ENCODE measurements at regions not wholly inside any gene's neighbourhood (a gene's known extent, or its start where the extent isn't known, plus 50 kb on each side); places are given as distances from the start of the nearest gene placed in this dataset.

DNA sequence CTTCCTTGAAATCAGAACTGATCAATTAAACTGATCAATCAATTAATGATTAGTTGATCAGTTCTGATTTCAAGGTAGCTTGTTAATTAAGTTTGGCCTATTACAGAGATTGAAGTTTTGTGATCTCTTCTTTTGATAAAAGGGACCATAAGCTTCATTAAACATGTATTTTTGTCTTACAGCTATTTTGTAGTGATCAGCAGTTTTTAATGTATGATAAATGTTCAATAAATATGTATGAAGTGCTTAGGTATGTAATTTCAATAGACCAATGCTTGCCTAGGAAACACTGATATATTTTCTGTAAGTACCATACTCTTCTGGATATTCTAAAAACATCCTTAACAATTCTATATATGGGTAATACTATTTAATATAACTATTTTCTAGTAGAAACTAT, 569.6 kb downstream of the BRINP3 start:
- DNase-seq, result no peak
- H3K4me1 Mint-ChIP-seq, result no peaks in the 10 kb centered on the region
- H3K36me3 Mint-ChIP-seq, result peaks cover 0 to 5% (median 0%) of the 10 kb centered on the region in 3 donors
- no peak overlapping the region for H3K27ac Mint-ChIP-seq
- no peak overlapping the region for H3K4me3 Mint-ChIP-seq
- H3K27me3 Mint-ChIP-seq (ENCODE audit: low read depth in 3 of 3), result peaks cover 0 to 2% (median 0%) of the 10 kb centered on the region in 3 donors
- peaks cover 21 to 65% (median 57%) of the 10 kb centered on the region in 6 donors for H3K9me3 Mint-ChIP-seq

DNA sequence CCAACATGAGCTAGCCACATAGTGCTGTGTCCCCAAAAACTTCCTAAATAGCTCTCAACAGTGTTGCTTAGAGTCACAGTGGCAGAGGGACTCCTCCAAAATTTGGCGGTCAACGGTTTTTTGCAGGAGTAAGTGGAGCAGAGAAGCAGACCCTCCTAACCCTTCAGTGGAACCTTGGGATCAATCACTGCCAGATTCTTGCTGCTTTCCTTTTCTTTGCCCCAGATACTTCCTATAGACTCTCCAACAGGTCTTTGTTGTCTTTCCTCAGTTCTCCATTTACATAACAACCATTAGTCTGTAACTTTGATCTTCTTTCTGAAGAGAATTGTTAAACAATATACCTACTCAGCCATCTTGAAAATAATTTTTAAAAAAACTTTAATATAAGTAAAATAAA, 556.1 kb downstream of the BRINP3 start:
- Mint-ChIP-seq H3K4me3 (no peak overlapping the region), H3K9me3 (peaks cover 17 to 79% (median 52%) of the 10 kb centered on the region in 6 donors)
- DNase-seq, result no peak

DNA sequence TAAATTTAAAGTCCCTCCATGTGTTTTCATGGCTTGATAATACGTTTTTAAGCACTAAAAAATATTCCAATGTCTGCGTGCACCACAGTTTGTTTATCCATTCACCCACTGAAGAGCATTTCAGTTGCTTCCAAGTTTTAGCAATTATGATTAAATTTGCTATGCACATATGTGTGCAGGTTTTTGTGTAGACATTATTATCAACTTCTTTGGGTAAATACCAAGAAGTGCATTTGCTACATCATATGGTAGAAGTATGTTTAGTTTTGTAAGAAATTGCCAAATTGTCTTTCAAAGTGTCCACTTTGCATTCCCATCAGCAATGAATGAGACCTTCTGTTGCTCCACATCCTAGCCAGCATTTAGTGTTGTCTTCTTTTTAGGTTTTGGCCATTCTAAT, 550.0 kb downstream of the BRINP3 start:
- DNase-seq, result no peak
- H3K9me3 Mint-ChIP-seq, result peaks cover 14 to 52% (median 34%) of the 10 kb centered on the region in 6 donors
- H3K4me1 Mint-ChIP-seq, result no peaks in the 10 kb centered on the region
- H3K4me3 Mint-ChIP-seq, result no peak overlapping the region
- H3K27ac Mint-ChIP-seq, result no peak overlapping the region
- H3K27me3 Mint-ChIP-seq (ENCODE audit: low read depth in 3 of 3), result peaks cover 0 to 5% (median 1%) of the 10 kb centered on the region in 3 donors
- peaks cover 0 to 5% (median 0%) of the 10 kb centered on the region in 3 donors for H3K36me3 Mint-ChIP-seq

More for the DNA sequence above, 556.1 kb downstream of the BRINP3 start:
- no peak overlapping the region for H3K27ac Mint-ChIP-seq
- no peaks in the 10 kb centered on the region for H3K4me1 Mint-ChIP-seq
- H3K36me3 Mint-ChIP-seq, result peaks cover 0 to 5% (median 0%) of the 10 kb centered on the region in 3 donors
- H3K27me3 Mint-ChIP-seq (ENCODE audit: low read depth in 3 of 3), result peaks cover 0 to 3% (median 2%) of the 10 kb centered on the region in 3 donors

DNA sequence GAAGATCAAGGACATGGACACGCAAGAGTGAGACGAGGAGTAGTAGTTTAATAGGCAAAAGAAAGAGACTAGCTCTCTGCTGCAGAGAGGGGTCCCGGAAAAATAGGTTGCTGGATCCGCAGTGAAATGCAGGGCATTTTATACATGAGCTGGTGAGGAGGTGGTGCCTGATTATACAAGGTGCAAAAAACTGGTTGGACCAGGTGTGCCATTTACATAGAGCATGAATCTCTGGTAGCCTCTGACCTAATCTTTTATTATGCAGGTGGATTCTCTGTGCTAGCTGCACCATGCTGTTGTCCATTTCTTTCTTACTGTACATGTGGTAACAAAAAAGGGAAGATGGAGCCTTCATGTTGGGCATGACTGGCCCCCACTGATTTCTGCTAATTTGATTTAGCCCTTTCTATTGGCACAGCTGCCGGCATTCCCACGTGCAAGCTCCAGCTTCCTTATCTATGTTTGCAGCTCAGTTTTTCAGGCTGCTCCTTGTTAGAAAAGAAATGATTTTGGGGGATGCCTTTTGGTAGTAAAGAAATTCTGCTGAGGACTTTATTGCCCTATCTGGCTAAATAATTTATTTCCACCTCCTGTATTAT, 548.1 kb downstream of the BRINP3 start:
- Mint-ChIP-seq H3K4me1 (no peaks in the 10 kb centered on the region), H3K27ac (no peak overlapping the region), H3K27me3 (ENCODE audit: low read depth in 3 of 3) (peaks cover 0 to 3% (median under 1%) of the 10 kb centered on the region in 3 donors), H3K4me3 (no peak overlapping the region), H3K36me3 (no peaks in the 10 kb centered on the region), H3K9me3 (peaks cover 17 to 54% (median 36%) of the 10 kb centered on the region in 6 donors)
- DNase-seq, result no peak

DNA sequence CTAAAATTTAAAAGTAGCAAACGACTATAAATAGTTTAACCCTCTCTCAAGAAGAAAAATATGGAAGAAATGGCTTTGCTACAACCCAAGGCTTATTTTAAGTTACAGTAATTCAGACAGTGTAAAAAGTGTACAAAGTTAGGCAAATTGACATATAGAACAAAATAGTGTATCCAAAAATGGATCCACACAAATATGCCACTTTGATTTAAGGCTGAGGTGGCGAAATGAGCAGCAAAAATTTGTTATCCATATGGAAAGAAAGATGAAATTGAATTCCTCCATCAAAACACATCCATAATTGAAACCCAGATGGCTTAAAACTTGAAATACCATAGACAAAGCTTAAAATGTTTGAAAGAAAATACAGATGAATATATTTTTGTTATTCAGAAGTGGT, 540.8 kb downstream of the BRINP3 start:
- peaks cover 10 to 63% (median 47%) of the 10 kb centered on the region in 6 donors for H3K9me3 Mint-ChIP-seq
- no peaks in the 10 kb centered on the region for H3K36me3 Mint-ChIP-seq
- no peaks in the 10 kb centered on the region for H3K4me1 Mint-ChIP-seq
- H3K27ac Mint-ChIP-seq, result no peak overlapping the region
- H3K27me3 Mint-ChIP-seq (ENCODE audit: low read depth in 3 of 3), result no peaks in the 10 kb centered on the region
- no peak for DNase-seq
- H3K4me3 Mint-ChIP-seq, result no peak overlapping the region

DNA sequence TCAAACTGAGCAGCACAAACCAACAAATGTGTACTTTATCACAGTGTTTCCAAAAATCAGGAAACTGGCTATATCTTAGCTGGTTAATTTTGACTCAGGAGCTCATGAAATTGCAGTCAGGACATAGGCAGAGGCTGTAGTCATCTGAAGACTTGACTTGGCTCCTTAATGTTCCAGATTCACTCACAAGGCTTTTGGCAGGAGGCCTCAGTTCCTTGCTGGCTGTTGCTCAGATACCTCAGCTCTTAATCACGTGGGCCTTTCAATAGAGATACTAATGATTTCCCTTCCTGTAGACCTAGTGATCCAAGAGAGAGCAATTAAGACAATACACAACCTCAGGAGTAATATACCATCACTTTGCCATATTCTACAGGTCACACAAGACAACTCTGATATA, 537.7 kb downstream of the BRINP3 start:
- no peaks in the 10 kb centered on the region for H3K4me1 Mint-ChIP-seq
- no peak overlapping the region for H3K27ac Mint-ChIP-seq
- no peaks in the 10 kb centered on the region for H3K27me3 Mint-ChIP-seq (ENCODE audit: low read depth in 3 of 3)
- no peak for DNase-seq
- no peaks in the 10 kb centered on the region for H3K36me3 Mint-ChIP-seq
- H3K9me3 Mint-ChIP-seq, result peaks cover 5 to 48% (median 30%) of the 10 kb centered on the region in 6 donors
- no peak overlapping the region for H3K4me3 Mint-ChIP-seq

DNA sequence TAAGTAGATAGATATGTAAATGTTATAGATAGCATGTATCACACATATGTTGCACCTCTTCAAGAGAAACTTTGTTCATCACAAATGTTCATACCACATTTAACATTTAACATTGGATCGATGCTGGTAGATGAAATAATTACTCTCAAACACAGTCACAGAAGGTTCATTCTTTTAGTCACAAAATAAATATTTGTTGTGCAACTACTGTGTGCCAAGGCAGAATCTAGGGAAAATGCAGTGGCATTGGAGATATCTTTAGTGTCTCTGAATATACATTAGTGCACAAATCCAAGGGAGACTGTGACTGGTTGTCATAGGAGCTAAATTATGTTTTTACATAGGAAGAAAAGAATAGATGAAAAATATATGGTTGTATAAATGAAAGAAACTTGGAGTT, 535.7 kb downstream of the BRINP3 start:
- H3K27me3 Mint-ChIP-seq (ENCODE audit: low read depth in 3 of 3), result no peaks in the 10 kb centered on the region
- DNase-seq, result no peak
- H3K4me1 Mint-ChIP-seq, result no peaks in the 10 kb centered on the region
- no peak overlapping the region for H3K27ac Mint-ChIP-seq
- peaks cover 5 to 45% (median 21%) of the 10 kb centered on the region in 6 donors for H3K9me3 Mint-ChIP-seq
- no peak overlapping the region for H3K4me3 Mint-ChIP-seq
- no peaks in the 10 kb centered on the region for H3K36me3 Mint-ChIP-seq

DNA sequence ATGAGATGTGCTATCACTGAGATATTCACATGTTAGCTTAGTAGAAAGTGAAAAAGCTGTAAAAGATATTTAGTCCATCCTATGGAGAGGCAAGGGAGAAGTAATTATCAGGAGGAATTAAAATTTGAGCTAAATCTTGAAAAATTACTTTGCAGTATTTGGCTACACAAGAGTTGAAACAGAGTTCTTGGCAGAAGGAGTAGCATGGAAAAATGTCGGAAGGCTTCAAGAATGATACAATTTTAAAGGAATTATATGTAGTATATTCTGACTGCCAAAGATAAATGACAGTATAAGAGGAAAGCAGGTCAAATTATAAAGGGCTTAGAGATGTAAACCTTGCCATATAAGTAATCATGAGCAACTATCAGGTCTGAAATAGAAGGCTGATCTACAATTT, 518.9 kb downstream of the BRINP3 start:
- H3K4me3 Mint-ChIP-seq, result no peak overlapping the region
- H3K27ac Mint-ChIP-seq, result no peak overlapping the region
- H3K36me3 Mint-ChIP-seq, result no peaks in the 10 kb centered on the region
- peaks cover 0 to 4% (median 0%) of the 10 kb centered on the region in 3 donors for H3K27me3 Mint-ChIP-seq (ENCODE audit: low read depth in 3 of 3)
- peaks cover 0 to 26% (median 16%) of the 10 kb centered on the region in 6 donors for H3K9me3 Mint-ChIP-seq
- no peak for DNase-seq
- no peaks in the 10 kb centered on the region for H3K4me1 Mint-ChIP-seq

DNA sequence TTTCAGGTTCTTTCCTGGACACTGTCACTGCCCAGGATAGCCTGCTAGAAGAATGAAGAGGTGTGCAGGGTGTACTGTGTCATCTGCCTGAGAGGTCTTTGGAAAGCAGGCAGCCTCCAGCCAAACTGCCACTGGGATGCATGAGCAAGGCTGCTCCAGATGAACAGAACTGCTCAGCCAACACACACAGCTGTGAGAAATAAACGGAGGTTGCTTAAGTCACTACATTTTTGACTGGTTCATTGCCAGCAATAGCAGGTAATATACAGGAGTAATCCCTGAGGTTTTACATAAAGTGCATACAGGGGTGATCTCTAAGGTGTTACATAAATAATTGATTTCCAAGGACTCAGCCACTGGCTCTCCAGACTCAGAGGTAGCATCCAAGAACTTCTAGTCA, 516.9 kb downstream of the BRINP3 start:
- peaks cover 0 to 19% (median 15%) of the 10 kb centered on the region in 6 donors for H3K9me3 Mint-ChIP-seq
- no peak overlapping the region for H3K27ac Mint-ChIP-seq
- H3K4me1 Mint-ChIP-seq, result no peaks in the 10 kb centered on the region
- H3K36me3 Mint-ChIP-seq, result no peaks in the 10 kb centered on the region
- no peaks in the 10 kb centered on the region for H3K27me3 Mint-ChIP-seq (ENCODE audit: low read depth in 3 of 3)
- H3K4me3 Mint-ChIP-seq, result no peak overlapping the region
- no peak for DNase-seq

DNA sequence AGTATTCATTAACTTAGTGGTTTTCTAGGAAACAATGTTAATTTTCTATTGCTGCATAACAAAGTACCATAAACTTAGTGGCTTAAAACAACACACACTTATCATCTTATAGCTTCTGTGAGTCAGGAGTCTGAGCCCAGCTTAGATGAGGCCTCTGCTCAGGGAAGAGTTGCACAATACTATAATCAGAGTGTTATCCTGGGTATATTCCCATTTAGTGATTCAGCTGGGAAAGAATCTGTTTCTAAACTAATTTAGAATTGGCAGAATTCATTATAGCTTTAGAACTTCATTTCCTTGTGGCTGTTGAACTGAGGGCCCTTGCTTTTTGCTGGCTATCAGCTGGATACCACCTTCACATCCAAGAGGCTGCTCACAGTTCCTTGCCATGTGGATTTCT, 515.5 kb downstream of the BRINP3 start:
- H3K36me3 Mint-ChIP-seq, result no peaks in the 10 kb centered on the region
- no peak for DNase-seq
- no peaks in the 10 kb centered on the region for H3K4me1 Mint-ChIP-seq
- H3K27ac Mint-ChIP-seq, result no peak overlapping the region
- no peak overlapping the region for H3K4me3 Mint-ChIP-seq
- H3K9me3 Mint-ChIP-seq, result peaks cover 4 to 30% (median 18%) of the 10 kb centered on the region in 6 donors
- no peaks in the 10 kb centered on the region for H3K27me3 Mint-ChIP-seq (ENCODE audit: low read depth in 3 of 3)

DNA sequence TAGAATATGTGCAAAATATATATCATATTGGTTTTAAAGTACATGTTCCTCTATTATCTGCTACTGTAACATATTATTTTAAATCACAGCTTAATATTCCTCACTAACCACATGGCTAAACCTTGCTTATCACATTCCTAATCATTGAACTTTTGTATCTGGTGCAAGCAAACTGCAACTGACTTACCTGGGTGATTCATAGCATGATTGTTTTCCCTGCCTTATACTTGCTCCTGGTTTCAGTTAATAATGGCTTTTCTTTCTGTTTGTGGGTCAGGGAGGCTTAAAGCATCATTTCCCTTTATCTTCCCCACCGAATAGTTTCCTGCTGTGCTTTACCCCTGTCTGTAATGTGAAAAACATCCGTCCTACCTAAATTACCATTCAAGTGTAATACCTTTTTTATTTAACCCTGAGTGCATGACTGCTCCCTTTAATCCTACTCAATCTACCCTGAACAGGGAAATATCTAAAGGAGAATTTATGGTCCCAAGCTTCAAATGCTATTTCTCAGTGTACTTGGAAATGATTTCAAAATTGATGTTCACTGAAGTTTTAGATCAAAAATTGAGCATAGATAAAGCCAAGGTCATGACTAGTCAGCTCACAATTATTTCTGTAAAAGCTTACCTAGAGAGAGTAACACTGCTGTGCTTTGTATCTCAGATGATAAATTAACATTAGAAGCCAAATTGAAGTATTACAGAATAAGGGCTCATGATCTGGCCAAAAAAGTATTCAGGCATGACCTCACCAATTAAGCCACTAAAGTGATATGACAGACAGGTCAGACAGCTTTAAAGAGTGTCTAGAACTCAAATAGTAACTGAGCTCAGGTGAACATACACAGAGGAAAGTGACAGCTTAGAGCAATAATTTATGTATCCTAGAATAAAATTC, 507.1 kb downstream of the BRINP3 start:
- no peaks in the 10 kb centered on the region for H3K4me1 Mint-ChIP-seq
- no peak for DNase-seq
- no peak overlapping the region for H3K4me3 Mint-ChIP-seq
- H3K27ac Mint-ChIP-seq, result no peak overlapping the region
- H3K9me3 Mint-ChIP-seq, result peaks cover 11 to 38% (median 26%) of the 10 kb centered on the region in 6 donors
- no peaks in the 10 kb centered on the region for H3K27me3 Mint-ChIP-seq (ENCODE audit: low read depth in 3 of 3)
- no peaks in the 10 kb centered on the region for H3K36me3 Mint-ChIP-seq

DNA sequence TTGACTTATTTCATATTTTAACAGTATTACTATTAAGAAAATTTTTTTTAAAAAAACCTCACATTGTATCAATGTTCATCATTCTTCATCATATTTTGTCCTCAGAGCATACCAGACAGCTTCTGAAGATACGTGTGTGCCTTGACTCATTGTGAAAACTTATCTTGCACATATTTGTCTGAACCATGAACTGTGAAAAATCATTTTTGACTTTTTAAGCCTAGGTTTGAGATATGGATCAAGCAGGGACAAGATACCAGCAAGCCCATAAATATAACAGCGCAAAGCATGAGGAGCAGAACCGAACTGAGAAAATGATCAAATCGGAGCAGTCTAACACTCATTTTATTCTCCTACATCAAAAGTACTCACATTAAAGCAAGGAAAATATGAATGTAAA, 506.0 kb downstream of the BRINP3 start:
- Mint-ChIP-seq H3K36me3 (peaks cover 0 to 4% (median 0%) of the 10 kb centered on the region in 3 donors), H3K27ac (no peak overlapping the region), H3K9me3 (peaks cover 13 to 42% (median 30%) of the 10 kb centered on the region in 6 donors), H3K27me3 (ENCODE audit: low read depth in 3 of 3) (no peaks in the 10 kb centered on the region), H3K4me1 (no peaks in the 10 kb centered on the region), H3K4me3 (no peak overlapping the region)
- no peak for DNase-seq

DNA sequence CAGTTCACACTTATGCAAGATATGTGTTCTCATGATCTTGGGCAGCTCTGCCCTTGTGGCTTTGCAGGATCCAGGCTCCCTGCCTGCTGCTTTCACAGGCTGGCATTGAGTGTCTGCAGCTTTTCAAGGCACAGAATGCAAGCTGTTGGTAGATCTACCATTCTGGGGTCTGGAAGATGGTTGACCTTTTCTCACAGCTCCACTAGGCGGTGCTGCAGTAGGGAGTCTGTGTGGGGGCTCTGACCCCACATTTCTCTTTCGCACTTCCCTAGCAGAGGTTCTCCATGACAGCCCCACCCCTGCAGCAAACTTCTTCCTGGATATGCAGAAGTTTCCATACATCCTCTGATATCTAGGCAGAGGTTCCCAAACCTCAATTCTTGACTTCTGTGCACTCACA, 500.5 kb downstream of the BRINP3 start:
- peaks cover 20 to 67% (median 51%) of the 10 kb centered on the region in 6 donors for H3K9me3 Mint-ChIP-seq
- H3K36me3 Mint-ChIP-seq, result peaks cover 0 to 11% (median 0%) of the 10 kb centered on the region in 3 donors

DNA sequence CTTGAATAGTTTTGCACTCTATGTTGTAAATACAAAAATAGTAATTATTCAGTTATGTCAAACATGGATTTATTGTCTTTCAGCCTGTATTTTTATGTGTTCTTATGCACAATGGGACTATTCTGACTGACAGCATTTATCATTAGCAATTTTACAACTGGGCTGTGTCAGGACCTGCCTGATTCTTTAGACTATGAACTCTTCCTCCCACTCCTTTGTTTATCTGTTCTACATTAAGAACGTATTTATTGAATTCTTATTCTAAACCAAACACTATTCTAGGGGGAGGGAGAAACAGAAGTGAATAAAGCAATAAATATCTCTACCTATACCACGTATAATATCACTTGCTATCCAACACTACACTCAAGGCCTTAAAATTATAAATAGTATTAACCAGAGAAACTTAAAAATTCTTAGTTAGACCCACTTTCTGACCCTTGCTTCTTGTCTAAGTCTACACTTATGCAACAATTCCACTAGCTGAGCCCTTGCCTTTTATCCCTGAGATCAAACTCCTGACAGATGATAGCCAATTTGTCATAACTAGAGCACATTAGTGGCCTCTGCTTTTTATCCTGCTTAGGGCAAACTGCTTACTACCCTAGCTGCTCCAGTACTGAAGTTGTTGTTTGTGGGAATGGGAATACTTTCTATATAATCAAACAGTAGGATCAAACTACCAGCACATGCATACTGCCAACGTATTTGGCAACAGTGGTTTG, 494.3 kb downstream of the BRINP3 start:
- Mint-ChIP-seq H3K4me1 (no peaks in the 10 kb centered on the region), H3K4me3 (no peak overlapping the region), H3K9me3 (peaks cover 19 to 66% (median 53%) of the 10 kb centered on the region in 6 donors), H3K27ac (no peak overlapping the region), H3K36me3 (peaks cover 0 to 4% (median 0%) of the 10 kb centered on the region in 3 donors), H3K27me3 (ENCODE audit: low read depth in 3 of 3) (no peaks in the 10 kb centered on the region)
- DNase-seq, result no peak

More for the DNA sequence above, 500.5 kb downstream of the BRINP3 start:
- Mint-ChIP-seq H3K27ac (no peak overlapping the region), H3K4me3 (no peak overlapping the region), H3K4me1 (no peaks in the 10 kb centered on the region), H3K27me3 (ENCODE audit: low read depth in 3 of 3) (no peaks in the 10 kb centered on the region)
- no peak for DNase-seq
